ENCODE measurements at regions not wholly inside any gene's neighbourhood (a gene's known extent, or its start where the extent isn't known, plus 50 kb on each side); places are given as distances from the start of the nearest gene placed in this dataset.
"Not testable (repeated sequence)": the region's sequence is repeated elsewhere in the genome, so short reads cannot be mapped to it uniquely, and the experiment has no call there.

DNA sequence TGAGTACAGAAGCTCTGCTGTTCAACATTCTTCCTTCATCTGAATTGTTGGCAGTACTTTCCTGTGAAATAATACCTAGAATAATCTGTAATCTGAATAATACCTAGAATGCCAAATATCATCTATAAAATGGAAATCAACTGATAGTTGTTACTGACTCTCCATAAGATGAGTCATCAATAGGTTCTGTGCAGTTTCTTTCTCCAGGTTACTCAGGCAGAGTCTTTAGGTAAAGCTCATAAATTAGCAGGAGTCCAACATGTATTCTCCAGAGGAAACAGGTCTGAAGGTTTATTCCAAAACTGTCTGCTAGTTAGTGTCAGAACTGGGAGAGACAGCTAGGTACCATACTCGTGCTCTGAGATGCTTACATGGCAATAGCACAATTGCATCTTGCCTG lies 282.0 kb upstream of the MAP2 start:
- Histone ChIP-seq H3K9me3 (no peaks in the 10 kb centered on the region), H3K4me3 (no peak overlapping the region), H3K36me3 (no peaks in the 10 kb centered on the region), H3K4me1 (no peaks in the 10 kb centered on the region), H3K27ac (no peak overlapping the region), H3K27me3 (ENCODE audit: low read depth) (no peaks in the 10 kb centered on the region)
- TF ChIP-seq, protein P1, sequence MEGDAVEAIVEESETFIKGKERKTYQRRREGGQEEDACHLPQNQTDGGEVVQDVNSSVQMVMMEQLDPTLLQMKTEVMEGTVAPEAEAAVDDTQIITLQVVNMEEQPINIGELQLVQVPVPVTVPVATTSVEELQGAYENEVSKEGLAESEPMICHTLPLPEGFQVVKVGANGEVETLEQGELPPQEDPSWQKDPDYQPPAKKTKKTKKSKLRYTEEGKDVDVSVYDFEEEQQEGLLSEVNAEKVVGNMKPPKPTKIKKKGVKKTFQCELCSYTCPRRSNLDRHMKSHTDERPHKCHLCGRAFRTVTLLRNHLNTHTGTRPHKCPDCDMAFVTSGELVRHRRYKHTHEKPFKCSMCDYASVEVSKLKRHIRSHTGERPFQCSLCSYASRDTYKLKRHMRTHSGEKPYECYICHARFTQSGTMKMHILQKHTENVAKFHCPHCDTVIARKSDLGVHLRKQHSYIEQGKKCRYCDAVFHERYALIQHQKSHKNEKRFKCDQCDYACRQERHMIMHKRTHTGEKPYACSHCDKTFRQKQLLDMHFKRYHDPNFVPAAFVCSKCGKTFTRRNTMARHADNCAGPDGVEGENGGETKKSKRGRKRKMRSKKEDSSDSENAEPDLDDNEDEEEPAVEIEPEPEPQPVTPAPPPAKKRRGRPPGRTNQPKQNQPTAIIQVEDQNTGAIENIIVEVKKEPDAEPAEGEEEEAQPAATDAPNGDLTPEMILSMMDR (IDR thresholded peaks at IDR 0.05), result no peak
- no peak for DNase-seq
- no peak for ATAC-seq
- intact Hi-C loops (cut with DNase I), result no loop called here

DNA sequence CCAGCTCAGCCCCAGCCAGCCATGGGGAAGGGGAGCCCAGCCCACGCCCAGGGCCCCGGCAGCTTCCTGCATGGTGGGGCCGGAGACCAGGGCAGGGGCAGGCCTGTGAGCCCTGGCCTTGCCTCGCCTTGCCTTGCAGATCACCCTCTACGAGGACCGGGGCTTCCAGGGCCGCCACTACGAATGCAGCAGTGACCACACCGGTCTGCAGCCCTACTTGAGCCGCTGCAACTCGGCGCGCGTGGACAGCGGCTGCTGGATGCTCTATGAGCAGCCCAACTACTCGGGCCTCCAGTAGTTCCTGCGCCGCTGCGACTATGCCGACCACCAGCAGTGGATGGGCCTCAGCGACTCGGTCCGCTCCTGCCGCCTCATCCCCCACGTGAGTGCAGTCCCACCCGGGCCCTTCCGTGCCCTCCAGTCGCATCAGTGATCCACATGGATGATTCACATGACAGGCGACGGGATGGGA lies 278.6 kb upstream of the MAP2 start:
- H3K36me3 ChIP-seq; intact Hi-C loops (cut with DNase I); H3K27ac ChIP-seq; H3K4me3 ChIP-seq; H3K9me3 ChIP-seq; H3K27me3 ChIP-seq (ENCODE audit: low read depth); DNase-seq; H3K4me1 ChIP-seq: not testable (repeated sequence)
- ATAC-seq, result peak in 1 of 2 donors; percentile 37

DNA sequence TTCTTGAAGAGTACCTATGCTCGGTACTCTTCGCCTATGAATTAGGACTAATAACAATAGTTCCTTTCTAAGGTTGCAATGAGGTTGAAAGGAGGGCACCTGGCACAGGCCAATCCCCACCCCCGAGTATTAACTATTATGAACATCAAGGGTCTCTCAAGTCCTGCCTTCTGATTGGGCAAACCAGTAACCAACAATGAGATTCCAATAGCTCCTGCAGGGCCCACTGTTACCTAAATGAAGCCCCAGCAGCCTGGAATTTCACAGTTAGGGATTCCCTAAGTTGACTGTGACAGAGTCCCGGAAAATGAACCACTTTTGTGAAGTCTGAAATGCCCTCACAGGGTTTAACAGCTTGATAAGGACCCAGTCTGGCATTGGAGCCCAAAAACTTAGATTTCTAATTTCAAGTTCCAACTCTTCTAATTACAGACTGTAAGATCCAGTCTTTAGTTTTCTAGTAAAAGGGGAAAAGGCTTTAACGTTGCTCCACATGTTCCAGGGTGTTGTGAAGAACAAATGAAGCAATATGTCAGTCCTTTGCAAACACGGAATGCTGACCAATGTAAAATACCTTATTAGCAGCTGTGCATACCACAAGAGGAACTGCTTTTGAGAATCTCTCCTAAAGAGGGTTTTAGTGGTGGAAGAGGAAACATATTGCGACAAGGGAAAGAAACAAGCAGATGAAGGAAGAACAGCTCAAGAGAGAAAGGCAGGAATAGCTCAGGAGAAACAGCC lies 277.7 kb upstream of the MAP2 start:
- Histone ChIP-seq H3K9me3 (no peaks in the 10 kb centered on the region), H3K27me3 (ENCODE audit: low read depth) (no peaks in the 10 kb centered on the region), H3K4me3 (no peak overlapping the region), H3K27ac (no peak overlapping the region), H3K36me3 (no peaks in the 10 kb centered on the region), H3K4me1 (no peaks in the 10 kb centered on the region)
- ATAC-seq (peak; percentile 68 to 73), DNase-seq (no peak)
- intact Hi-C loops (cut with DNase I), result no loop called here
- TF ChIP-seq, protein P1 (IDR thresholded peaks at IDR 0.05), result no peak

DNA sequence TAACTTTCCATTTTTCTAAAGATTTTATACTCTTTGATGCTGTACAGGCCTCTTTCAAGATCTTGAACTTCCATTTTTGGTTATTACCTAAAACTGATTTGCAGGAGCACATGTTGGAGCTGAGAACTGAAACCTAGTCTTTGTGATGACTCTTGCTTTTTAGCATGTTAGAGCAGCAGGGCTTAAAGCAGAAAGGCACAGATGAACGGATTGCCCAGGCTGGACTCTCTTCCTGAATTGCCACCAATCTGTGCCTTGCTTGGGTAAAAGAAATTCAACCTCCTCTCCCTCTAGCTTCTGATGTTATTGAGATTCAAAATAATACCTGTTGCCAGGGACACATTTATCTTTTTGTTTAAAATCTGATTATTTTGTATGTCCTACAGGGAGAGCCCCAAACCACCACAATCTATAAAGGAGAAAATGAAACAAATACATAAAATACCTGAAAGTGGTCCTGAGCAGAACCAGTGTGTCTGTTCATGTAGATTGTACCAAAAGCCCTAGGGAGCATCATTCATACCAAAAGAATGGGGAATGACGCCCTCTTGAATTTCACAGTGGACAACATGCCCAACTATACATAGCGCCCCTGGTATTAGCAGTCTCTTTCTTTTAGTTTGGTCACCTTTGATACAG lies 277.0 kb upstream of the MAP2 start:
- Histone ChIP-seq H3K27ac (no peak overlapping the region), H3K27me3 (ENCODE audit: low read depth) (no peaks in the 10 kb centered on the region), H3K4me3 (no peak overlapping the region), H3K4me1 (no peaks in the 10 kb centered on the region), H3K36me3 (no peaks in the 10 kb centered on the region), H3K9me3 (no peaks in the 10 kb centered on the region)
- DNase-seq (no peak), ATAC-seq (peak; percentile 19 to 24)
- TF ChIP-seq, protein P1 (IDR thresholded peaks at IDR 0.05), result no peak
- intact Hi-C loops (cut with DNase I), result no loop called here

DNA sequence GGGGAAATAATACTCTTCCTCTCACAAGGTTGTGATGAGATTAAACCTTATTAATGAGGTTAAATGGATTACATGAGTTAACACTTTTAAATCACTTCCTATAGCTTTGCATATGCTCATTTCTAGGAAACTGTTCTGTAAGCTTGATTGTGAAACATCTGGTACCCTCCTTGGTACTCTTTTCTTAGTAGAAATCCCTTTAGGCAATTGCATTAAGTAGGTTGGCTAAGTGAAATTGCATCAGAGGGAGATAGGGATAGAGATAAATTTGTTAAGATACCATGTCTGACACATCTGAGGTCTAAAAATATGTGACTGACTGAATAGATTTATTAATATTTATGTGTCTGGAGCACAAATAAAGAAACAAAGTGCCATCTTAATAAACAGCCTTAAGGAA lies 275.9 kb upstream of the MAP2 start:
- DNase-seq, result no peak

More for the DNA sequence above, 275.9 kb upstream of the MAP2 start:
- intact Hi-C loops (cut with DNase I), result no loop called here
- ATAC-seq, result peak in 1 of 2 donors; percentile 16
- Histone ChIP-seq H3K9me3 (no peaks in the 10 kb centered on the region), H3K4me1 (no peaks in the 10 kb centered on the region), H3K4me3 (no peak overlapping the region), H3K27ac (no peak overlapping the region), H3K36me3 (no peaks in the 10 kb centered on the region), H3K27me3 (ENCODE audit: low read depth) (no peaks in the 10 kb centered on the region)
- TF ChIP-seq, protein P1 (IDR thresholded peaks at IDR 0.05), result no peak
